CD4-positive, alpha-beta T cell treated with Interleukin-17A for 1 hour (primary cell): ENCODE measurements at regions not wholly inside any gene's neighbourhood (a gene's known extent, or its start where the extent isn't known, plus 50 kb on each side); places are given as distances from the start of the nearest gene placed in this dataset.
"Not testable (repeated sequence)": the region's sequence is repeated elsewhere in the genome, so short reads cannot be mapped to it uniquely, and the experiment has no call there.

Experiments used
- DNase-seq: peaks from one replicate; pipeline ENCODE4 v3.0.0-alpha.2; 2020

DNA sequence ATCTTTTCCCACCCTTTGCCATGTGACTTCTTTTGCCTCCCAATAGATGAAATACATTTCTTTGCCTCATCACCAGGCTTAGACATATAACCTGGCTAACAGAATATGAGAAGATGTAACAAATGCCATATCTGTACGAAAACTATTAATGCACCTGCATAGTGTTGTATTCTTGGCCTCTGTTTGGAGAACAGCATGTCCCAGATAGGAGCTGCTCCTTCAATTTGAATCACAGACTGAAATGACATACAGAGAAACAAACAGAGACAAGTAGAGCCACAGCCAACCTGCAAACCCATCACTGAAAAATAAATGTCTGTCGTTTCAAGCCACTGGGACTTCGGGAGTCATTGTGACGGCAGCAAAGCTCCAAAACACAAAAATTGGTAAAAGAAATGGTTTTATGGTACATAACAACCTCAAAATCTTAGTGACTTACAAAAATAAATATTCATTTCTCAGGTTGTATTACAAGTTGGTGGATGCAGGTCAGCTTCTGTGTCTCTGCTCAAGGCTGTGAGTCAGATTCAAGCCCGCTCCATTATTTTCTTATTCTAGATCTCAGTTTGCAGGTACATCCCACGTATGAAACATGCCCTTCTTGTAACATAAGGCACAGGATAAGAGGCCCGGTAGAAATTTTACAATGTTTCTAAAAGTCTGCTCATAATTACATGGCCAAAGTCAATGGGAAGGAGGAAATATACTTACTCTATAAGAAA lies 171.3 kb upstream of the SOX6 start:
- no peak for DNase-seq

DNA sequence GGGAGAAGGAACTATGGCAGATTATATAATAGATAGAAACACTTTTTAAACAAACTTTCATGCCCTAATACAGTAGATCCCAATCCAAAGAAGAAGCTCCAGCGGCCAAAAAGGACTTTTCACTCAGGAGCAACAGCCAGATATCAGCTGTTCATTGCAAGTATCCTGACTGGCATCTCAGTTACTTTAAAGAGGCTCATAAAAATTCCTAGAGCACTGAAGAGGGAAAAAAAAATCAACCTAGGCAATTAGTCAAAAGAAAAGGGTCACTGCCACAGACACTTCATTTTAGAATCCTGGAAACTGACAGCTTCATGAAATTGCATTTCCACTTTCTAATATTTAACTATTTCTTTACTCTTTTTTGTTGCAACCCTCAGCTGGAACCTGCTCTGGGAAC lies 170.6 kb upstream of the SOX6 start:
- no peak for DNase-seq

DNA sequence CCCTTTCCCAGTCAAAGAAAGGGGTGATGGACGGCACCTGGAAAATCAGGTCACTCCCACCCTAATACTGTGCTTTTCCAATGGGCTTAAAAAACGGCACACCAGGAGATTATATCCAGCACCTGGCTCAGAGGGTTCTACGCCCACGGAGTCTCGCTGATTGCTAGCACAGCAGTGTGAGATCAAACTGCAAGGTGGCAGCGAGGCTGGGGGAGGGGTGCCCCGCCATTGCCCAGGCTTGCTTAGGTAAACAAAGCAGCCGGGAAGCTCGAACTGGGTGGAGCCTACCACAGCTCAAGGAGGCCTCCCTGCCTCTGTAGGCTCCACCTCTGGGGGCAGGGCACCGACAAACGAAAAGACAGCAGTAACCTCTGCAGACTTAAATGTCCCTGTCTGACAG lies 164.4 kb upstream of the SOX6 start:
- not testable (repeated sequence) for DNase-seq

DNA sequence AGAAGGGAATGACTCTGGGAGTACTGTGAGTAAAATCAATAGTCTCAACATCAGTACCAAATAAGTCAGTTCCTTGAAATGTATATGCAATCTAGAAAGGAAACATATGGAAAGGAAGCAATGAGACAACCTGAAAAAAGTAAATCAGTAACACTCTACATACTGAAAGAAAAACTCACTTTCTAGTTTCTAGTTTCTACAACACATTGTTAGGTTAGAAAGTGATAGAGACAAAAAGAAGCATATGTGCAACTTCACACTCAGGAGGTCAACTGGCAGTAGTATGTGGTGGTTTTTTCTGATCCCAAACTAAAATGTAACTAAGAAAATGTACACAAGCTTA lies 156.5 kb upstream of the SOX6 start:
- DNase-seq = no peak

DNA sequence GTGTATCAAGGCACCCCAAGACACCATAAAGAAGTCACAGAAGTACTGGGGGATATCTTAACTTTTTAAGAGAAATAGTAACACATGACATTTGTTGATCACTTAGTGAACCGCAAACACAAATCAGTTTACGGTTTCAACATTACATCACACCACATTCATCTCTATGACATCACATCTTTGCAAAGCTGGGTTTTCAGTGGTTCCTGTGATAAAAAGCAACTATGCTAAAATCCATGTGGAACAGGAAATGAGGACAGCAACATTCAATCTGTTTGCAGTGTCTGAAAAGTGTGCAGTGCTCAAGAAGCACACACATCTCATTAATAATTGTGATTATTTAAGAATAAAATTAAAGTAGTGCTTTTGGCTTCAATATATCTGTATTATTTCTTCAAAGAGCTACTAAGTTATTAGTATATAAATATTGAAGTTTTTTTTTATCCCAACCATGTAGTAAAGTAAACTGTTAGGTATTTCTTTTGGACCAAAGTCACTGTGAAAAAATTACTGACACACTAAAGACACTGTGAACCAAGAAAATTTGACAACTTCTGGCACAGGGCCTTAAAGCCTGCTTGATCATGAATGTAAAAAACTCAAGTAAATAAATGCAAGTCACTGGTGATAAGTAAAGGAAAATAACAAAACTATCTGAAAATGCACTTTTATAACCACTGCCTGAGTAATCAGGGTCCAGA lies 156.0 kb upstream of the SOX6 start:
- DNase-seq = no peak

DNA sequence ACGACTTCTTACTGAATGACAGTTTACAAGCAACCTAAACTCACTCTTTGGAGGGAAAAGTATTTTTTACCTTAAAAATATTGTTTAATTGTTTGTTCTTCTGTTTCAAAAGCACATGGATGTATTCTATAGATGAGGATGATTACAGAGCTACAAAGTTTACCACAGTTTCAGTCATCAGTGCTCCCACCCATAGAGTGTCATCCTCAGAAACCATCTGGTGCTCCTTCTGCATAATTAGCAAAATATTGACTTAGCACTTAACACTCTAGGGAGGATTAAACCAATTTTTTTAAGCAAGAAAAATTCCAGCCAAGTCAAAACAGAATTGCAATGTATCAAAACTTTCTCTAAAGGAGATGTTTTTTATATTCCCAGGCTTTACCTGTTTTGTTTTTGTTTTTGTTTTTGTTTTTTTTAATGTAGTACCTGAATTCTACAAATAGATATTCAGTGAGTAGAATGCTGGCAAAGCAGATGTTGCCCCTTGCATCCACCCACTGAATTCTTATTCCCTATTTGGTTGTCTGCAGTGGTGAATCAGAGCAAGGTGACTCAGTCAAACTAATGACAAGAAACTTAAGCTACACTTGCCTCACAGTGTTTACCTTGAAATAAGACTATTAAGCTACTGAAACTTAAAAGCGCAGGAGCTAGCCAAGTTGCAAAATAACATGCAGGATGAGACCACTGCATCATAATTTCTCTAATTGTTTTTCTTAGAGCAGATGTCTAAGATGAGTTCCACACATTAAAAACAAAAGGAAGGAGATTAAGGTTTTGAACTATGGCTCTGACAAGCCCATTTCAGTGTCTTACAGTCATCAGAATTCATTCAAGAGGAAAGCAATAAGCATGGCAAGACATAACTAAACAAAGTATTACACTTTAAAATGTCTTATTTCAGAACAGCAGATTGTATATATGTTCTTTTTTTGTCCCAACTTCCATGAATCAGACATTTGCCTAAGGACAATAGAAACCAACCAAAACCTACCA lies 155.1 kb upstream of the SOX6 start:
- DNase-seq = no peak

DNA sequence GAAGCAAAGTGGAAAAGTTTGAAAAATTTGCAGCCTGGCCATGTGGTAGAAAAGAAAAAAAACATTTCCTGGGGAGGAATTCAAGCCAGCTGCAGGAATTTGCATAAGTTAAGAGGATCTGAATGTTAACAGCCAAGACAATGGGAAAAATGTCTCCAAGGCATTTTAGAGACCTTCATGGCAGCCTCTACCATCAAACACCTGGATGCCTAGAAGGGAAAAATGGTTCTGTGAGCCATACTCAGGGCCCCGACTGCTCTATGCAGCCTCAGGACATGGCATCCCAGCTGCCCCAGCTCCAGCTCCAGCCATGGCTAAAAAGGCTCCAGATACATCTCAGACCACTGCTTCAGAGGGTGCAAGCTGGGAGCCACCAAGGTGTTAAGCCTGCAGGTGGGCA lies 149.1 kb upstream of the SOX6 start:
- DNase-seq = no peak

DNA sequence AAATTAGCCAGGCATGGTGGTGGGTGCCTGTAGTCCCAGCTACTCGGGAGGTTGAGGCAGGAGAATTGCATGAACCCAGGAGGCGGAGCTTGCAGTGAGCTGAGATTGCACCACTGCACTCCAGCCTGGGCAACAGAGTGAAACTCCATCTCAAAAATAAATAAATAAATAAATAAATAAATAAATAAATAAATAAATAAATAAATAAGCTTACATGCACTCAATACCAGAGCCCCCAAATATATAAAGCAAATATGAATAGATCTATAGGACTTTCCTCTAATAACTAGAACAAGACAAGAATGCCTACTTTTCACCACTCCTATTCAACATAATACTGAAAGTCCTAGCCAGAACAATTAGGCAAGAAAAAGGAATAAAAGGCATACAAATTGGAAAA lies 147.5 kb upstream of the SOX6 start:
- DNase-seq = not testable (repeated sequence)

DNA sequence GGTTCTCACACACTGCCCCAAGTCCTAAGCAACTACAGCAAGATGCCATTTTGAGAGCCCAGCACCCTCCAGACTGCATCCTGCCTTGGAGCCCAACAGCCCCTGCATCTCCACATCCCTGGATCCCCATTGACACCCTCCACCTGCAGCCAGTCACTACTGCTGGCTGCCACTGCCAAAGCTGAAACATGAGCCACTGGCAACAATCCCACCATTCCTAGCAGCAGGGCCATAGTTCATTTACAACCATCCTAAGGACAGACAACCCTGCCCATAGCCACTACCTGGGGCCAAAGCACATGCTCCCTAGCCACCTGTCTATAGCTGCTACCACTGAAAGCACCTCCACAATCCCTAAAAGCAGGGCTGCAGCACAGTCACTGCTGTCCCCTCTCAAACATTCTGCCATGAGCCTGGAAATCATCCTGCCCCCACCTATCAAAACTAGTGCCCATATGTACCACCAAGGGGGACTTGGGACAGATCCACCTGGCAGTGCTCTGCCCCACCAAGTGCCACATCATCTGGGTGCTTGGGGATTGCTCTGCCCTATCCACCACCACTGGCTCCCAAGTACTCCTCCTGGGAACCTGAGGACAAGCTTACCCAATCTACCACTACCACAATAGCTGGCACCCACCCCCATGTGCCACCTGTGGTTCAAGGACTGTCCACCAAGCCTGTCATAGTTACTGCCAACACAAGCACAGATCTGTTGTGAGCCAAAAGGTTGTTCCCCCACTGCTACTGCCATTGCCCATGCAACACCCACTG lies 138.8 kb upstream of the SOX6 start:
- no peak for DNase-seq

DNA sequence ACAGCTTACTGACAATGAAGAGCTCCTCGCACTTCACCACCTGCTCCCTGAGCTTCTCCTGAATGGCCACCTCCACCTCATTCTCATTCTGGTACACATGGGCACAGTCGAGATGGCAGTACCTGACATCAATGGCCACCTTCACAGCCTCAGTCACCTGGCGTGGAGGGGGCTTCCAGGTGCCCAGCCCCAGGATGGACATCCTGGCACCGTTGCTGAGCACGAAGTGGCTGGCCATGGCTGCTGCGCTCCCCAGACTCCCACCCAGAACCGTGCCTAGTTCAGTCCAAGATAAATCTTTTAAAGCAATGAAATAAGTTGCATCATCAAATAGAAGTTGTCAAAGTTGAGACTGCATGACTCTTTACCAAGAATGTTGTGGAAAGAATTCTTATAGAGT lies 128.1 kb upstream of the SOX6 start:
- no peak for DNase-seq

DNA sequence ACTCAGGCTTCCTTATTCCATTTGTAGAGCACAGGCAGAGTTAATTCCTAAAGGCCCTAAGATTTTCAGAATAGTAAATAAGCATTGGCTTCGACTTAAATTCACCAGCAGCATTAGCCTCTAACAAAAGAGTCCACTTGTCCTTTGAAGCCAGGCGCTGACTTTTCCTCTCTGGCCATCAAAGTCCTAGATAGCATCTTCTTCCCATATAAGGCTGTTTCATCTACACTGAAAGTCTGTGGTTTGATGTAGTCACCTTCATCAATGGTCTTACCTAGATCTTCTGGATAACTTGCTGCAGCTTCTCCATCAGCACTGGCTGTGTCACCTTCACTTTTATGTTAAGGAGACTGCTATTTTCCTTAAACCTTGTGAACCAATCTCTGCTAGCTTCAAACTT lies 118.3 kb upstream of the SOX6 start:
- DNase-seq = no peak

DNA sequence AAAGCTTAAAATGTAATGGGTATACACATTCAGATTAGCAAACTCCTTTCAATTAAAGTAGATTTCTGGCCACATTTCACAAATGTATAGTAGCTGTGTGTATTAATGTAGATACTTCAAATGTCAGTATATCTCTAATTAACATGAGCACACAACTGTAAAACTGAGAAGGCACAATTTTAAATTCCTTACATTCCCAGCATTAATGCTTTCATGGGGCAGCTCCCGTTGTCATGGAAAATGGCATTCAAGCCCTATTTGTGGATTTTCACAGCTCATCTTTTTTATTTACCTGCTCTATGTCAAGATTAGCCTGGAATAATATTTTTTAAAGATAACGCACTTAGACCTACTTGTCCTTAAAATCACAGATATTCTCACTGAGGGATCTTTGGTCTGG lies 113.6 kb upstream of the SOX6 start:
- DNase-seq = no peak

DNA sequence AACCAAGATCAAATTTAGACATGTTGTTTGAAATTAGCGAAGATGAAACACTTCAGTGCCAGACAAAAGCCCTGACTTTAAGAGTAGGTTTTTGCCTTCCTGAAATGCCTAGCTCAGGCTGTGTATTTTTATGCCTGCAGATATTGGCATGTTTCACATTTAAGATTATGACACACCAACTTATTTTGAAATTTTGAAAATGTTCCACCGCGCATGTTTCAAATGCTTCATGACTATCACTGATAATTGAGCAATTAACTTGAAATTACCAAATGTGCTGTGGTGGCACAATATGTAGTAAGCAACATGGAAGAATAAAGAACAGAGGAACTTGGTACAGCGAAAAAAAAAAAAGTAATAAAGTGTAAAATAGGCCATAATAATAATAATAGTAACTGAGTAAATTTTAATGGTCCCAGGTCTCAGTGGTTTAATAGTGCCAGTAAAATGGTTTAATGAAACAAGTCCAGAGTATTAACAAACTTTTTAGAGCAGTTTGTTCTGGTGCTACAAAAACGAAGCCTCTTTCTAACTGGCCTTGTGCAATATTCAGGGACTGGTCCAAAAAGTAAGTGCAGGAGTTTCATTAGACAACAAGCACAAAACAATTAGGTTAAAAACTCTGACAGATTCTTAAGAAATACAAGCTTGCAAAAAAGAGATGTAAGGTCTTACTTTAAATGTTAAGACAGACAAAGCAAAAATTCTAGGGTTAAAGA lies 112.5 kb upstream of the SOX6 start:
- no peak for DNase-seq

DNA sequence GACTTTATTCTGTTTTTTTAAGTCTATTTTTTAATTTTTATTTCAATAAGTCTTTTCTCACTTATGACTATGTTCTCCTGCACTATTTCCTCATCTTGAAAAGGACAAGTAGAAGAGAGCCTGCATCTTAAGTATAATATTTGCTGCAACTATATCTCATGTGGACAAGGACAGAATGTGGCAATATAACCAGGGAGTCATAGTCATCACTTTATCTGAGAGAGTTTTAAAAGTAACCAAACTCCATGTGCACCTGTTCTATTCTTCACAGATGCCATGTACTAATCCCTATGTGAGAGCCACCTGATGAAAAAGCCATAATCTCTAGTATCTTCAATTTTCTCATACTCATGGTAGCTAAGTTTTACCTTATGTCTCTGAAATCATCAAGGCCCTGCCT lies 104.2 kb upstream of the SOX6 start:
- no peak for DNase-seq

DNA sequence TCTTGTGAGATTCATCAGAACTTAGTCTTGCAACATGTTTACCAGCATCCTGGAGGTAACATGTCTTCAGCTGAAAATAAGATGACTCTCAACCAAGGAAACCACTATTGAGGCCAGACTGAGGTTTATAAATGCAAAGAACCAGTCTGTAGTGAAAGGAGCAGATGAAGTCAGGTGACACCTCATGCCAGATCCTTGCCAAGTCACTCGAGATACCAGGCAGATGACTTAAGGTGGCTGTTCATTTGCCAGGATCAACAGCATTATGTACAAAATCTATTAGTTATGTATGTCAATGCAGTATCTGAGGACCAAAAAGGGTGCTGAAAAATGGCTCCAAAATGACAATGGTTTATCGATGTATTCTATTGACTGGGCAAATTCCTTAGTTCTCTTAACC lies 100.0 kb upstream of the SOX6 start:
- no peak for DNase-seq

DNA sequence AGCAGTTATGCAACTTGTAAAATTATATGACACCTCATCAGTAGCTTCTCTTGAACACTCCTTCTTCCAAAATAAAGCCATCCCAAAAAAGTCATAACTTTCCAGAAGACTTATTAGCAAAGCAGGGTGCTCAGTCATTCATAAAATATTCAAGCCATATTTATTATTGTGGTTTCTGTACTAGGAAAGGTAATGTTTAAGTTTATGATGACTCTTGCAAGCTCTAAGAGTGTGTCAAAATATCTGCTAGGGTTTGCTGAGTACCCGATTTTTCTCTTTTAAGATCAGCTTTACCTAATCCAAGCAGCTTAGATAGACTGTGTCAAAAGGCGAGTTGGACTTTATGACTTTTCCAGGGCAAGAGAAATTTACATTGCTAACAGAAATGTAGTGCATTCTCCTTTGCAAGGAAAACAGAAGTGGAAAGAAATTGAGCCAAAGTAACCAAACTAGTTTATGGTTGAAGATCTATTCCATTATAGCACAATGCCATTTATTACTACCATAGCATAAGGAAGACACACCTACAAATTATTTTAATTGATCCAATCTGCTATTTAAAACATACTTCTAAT lies 98.0 kb upstream of the SOX6 start:
- DNase-seq = no peak

DNA sequence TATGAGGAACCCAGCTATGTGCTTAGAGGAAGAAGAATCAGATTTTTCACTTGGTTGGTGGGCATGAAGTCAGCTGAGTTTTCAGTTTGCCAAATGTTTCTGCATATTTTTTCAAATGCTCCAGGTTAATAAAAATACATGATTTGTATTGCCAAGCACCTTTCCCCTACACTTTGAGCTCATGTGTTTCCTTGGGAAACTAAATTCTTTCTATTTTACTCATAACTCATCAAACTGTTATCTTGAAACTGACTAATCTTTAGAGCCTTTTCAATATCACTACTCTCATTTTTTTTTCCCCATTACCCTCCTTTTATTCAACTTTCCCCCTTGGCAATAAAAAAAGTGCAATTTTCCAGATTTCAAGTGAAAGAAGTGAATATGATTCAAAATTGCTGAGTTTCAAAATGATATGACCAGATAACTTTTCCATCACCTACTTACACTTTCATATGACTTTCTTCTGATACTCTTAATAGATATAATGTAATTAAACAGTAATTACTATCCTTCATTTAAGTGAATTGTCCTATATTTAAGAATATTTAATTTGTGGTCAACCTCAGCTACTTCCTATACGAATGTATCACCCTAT lies 91.9 kb upstream of the SOX6 start:
- DNase-seq = no peak

DNA sequence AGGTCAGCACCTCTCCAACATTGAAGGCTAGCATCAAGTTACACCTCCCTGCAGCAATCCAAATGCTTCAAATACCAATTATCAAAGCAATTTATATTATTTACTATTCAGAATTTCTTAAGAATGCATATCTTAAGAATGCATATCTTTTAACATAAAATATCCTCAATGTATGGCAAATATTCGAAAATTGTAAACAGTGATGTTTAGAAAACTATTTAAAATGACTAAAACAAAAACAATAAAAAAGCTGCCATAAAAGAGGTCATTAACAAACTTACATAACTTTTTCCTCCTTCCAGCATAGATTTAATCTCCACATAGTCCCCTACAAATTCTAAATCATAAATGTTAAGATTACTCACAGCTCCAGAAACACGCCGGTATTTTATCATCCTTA lies 85.1 kb upstream of the SOX6 start:
- no peak for DNase-seq

DNA sequence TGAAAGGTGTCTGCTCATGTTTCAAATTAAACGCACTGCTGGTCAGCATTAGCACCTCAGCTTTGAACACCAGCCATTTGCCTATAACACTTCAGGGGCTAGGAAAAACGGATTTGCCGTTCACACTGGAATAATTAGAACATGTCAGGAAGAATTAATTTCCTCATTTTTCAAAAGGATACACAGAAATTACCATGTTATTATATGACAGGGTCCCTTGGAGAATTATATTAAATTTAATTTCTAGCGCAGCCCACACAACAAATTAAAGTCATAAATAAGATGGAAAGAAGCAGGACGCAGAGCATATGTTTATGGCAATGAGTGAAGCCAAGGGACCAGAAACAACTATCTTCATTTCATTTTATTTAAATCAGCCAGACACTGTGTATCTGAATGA lies 83.8 kb upstream of the SOX6 start:
- DNase-seq = no peak

DNA sequence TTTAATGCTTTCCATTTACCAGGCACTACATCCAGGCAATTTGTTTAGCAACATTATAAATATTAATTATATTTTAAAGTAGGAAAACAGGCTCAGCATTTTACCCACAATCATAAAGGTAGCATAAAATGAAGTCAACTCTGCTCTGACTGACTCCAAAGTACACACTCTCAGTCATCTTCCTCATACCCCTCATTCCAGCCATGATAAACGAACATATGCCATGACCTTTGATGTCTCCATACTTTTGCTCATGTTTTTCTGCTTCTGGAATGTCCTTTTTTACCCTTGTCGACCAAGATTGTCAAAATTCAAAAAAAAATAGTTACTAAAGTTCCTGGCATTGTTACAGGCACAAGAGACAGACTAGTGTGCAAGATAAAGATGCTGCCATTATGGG lies 77.7 kb upstream of the SOX6 start:
- DNase-seq = no peak

DNA sequence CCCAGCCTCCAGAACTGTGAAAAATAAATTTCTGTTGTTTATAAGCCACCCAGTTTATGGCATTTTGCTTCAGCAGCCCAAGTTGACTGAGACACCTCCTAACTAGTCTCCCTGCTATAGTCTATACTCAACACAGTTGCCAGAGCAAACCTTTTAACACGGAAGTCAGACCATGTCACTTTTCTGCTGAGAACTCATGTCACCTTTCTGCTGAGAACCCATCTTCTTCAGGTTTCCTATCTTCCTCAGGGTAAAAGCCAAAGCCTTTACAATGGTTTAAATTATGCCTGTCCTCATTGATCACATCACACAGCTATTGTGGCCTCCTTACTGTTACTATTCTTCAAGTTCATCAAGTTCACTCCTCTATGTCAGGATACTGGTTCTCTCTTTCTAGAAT lies 74.3 kb upstream of the SOX6 start:
- no peak for DNase-seq

DNA sequence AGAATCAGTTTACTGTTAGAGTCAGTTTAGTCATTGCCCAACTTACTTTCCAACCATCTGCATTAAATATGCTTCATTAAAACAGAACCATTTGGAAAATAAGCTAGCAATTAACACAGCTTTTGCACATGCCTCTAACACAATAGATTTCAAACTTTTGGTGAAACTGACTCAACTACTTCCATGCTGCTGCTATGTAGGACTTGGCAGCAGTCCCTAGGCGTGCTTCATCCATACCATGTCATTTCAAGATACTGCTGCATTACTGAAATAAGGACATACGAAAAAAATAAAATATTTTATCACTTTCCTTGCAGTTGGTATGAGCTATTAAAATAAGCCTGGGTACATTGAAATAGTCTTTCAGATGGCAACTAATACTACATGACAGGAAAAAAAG lies 65.5 kb upstream of the SOX6 start:
- DNase-seq = no peak
